SH-SY5Y (cell line): ENCODE measurements at regions not wholly inside any gene's neighbourhood (a gene's known extent, or its start where the extent isn't known, plus 50 kb on each side); places are given as distances from the start of the nearest gene placed in this dataset.

Experiments used
- GATA2 ChIP-seq: IDR thresholded peaks from 2 replicates; pipeline ENCODE4 v1.6.1; 2011; ENCODE audit warnings: mild to moderate bottlenecking, low read depth, low read length
- GATA3 ChIP-seq: IDR thresholded peaks from 2 replicates; pipeline ENCODE4 v1.6.1; 2011; ENCODE audit warnings: low read depth, mild to moderate bottlenecking, low read length, moderate library complexity

DNA sequence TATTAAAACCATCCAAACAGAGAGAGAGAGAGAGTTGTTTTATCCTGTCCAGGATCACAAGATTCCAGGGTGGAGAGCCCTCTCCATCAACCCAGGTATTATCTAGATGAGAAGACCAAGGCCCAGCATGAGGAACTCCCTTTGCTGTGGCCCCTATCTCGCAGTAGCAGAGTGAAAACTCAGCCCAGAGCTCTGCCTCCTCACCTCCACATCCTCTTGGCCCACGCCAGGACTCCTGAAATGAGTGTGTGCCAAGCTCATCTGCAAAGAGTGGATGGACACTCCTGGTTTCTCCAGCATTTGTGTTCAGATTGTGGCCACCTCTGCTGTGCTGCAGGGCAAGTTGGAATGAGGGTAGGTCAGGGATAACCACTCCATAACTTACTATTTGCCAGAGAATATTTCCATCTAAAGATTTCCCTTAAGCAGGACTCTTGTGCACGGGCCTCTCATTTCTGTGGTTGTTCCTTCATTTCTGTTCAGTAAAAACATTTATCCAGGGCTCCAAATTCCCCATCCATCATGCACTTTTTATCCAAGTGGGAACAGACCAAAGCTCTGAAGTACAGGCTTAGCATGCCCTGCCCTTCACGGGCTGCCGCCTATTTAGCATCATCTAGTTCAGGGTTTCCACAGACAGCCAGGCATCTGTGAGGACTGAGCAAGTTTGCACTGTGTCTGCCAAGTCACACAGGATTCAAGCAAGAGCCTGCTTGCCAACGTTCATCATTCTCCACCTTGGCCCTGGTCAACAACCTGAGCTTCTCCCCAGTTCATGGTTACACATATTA lies 583.2 kb upstream of the ID2 start:
- TF ChIP-seq GATA3: no peak
- TF ChIP-seq GATA2: no peak

GRCh38 chr2:8099267-8099582 lies 582.6 kb upstream of the ID2 start:
- TF ChIP-seq GATA3 (no peak), GATA2 (no peak)

GRCh38 chr2:8101614-8102277 lies 580.1 kb upstream of the ID2 start:
- TF ChIP-seq GATA3 (no peak), GATA2 (no peak)

DNA sequence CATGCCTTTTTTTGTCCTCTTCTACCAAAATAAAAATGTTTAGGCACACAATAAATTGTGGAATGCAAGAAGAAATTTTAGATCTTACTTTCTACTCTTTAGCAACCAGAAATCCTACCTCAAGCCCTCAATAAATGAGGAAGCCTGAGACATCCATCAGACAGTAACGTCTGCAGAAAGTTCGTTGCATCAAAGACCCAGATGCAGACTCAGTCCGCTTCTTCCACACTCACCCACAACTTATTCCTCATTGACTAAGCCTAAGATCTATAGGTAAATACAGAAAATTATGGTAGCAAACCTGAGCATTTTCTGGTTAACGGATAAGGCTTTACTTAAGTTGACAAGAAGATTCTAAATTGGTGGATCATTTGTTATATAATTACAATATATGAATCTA lies 579.4 kb upstream of the ID2 start:
- no peak for TF ChIP-seq GATA2
- TF ChIP-seq GATA3: no peak

DNA sequence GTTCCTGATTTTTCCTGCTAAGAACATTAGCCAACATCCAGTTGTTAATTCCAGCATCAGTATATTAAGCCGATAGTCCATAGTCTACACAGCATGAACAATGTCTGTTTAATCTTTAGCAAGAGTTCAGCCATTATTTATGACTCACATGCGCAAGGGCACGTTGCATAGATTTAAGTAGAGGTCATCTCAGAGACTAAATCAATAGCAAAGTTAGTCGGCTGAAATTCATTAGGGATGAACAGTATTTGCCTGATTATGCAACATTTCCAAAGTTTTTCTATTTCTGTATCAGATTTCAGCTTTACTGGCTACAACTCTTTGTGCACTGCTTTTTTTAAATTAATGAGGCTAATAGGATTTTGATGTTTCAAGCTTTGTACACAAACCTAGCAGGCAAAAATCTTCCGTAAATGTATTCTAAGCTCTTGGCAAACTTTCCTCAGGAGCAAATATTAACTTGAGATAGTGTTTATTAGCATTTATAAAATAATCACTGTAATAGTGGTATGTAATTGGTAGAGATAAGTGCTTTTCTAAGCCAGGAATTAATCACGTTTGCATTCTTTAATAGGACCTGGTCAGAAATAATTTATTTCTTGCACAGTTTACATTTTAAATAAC lies 578.7 kb upstream of the ID2 start:
- TF ChIP-seq GATA3 (no peak), GATA2 (no peak)

- no peak for TF ChIP-seq GATA2
- TF ChIP-seq GATA3: no peak
These were observed 574.7 kb upstream of the ID2 start for GRCh38 chr2:8107150-8107549.

GRCh38 chr2:8107621-8108378 lies 574.1 kb upstream of the ID2 start:
- no peak for TF ChIP-seq GATA2
- TF ChIP-seq GATA3: no peak

- TF ChIP-seq GATA3: no peak
- TF ChIP-seq GATA2: no peak
These were observed 571.1 kb upstream of the ID2 start for GRCh38 chr2:8110716-8111115.

DNA sequence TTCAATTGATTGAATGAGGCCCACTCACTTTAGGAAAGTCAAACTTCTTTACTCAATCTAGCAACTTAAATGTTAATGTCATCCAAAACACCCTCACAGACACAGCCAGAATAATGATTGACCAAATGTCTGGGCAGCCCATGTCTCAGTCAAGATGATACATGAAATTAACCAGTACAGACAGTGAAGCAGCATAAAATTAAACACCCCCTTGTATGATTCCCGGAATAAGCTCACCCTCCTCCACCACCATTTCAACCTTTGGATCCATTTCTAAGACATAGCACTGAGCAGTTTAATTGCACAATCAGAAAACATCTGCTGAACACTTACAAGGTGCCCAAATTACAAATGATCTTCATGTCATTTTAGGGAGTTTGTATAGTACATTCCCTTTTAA lies 570.7 kb upstream of the ID2 start:
- TF ChIP-seq GATA3 (no peak), GATA2 (no peak)

DNA sequence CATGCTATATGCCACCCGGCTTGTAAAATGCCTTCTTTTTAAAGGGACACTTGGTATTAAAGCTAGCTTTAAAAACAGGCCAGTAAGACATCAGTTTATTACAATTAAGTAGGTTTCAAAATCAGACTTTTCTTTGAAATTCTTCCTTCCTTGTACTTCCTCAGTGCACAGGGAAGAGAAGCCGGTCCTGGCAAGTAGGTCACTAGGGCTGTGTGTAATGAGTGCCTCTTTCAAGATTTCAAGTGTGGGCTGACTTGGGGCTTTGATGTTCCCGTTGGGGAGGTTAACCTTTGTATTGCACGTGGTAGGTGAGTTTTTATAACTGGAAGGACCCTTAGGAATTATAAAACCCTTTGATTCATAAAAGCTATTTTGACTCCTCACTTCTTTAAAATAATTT lies 566.4 kb upstream of the ID2 start:
- TF ChIP-seq GATA2: no peak
- TF ChIP-seq GATA3: no peak

- TF ChIP-seq GATA3 (no peak), GATA2 (no peak)
These were observed 565.9 kb upstream of the ID2 start for GRCh38 chr2:8115966-8116365.

DNA sequence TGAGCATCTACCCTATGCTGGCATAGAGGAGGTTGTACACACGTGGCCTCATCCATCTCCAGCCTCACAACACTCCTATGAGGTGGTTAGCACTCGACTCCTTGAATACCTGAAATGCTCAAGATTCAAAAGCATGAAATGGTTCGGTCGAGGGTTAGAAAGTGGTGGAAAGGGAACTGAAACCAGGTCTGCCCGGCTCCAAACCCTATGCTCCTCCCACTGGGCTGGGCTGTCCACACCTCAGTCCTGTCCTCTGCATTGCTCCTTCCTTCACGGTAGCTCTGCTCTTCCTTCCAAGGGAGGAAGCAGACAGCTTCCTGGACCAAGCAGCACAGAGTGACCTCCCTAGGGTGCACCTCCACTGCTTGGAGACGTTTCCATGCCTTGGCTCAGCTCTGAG lies 565.2 kb upstream of the ID2 start:
- TF ChIP-seq GATA2 (no peak), GATA3 (no peak)

GRCh38 chr2:8118940-8119781 lies 562.7 kb upstream of the ID2 start:
- TF ChIP-seq GATA3 (no peak), GATA2 (no peak)
